Sigmoid colon (tissue), 4 donors: ENCODE measurements at regions not wholly inside any gene's neighbourhood (a gene's known extent, or its start where the extent isn't known, plus 50 kb on each side); places are given as distances from the start of the nearest gene placed in this dataset.
"Not testable (repeated sequence)": the region's sequence is repeated elsewhere in the genome, so short reads cannot be mapped to it uniquely, and the experiment has no call there.

ENCODE experiments used
- POLR2A ChIP-seq, 2 donors: fragments of 450-650 bp; IDR thresholded peaks; one replicate each; pipeline ENCODE4 v1.6.1; 2016; ENCODE audit warnings: antibody characterized with exemption in 2 of 2, mild to moderate bottlenecking in 2 of 2, moderate library complexity in 2 of 2
- POLR2AphosphoS5 ChIP-seq, 4 donors: sonication (generic); formaldehyde crosslinking; IDR thresholded peaks; one replicate each; pipeline ENCODE4 v1.6.1; 2017; ENCODE audit warnings: antibody characterized with exemption in 4 of 4
- TF ChIP-seq, protein P1 (sequence below), 4 experiments: fragments of 450-650 bp in 3 of 4; fragments of 200-600 bp in 1 of 4; IDR thresholded peaks; one replicate each; pipeline ENCODE4 v1.5.1; 2016 to 2019; ENCODE audit warnings: antibody characterized with exemption in 4 of 4, mild to moderate bottlenecking in 3 of 4, moderate library complexity in 2 of 4

DNA sequence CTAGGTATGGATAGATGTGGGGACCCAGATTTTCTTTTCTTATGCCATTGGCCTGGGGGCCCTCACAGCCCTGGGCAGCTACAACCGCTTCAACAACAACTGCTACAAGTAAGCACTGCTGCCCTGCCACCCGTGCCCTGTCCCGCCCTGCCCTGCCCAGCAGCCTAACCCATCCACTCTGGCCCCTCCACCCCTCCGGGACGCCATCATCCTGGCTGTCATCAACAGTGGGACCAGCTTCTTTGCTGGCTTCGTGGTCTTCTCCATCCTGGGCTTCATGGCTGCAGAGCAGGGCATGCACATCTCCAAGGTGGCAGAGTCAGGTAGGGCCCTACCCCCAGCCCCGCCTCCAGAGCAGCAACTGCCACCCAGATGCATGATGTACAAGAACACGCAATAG is 521.3 kb downstream of the TP53TG3F start:
- not testable (repeated sequence) for TF ChIP-seq POLR2AphosphoS5, POLR2A (IDR thresholded peaks at IDR 0.05)
- TF ChIP-seq, protein P1, sequence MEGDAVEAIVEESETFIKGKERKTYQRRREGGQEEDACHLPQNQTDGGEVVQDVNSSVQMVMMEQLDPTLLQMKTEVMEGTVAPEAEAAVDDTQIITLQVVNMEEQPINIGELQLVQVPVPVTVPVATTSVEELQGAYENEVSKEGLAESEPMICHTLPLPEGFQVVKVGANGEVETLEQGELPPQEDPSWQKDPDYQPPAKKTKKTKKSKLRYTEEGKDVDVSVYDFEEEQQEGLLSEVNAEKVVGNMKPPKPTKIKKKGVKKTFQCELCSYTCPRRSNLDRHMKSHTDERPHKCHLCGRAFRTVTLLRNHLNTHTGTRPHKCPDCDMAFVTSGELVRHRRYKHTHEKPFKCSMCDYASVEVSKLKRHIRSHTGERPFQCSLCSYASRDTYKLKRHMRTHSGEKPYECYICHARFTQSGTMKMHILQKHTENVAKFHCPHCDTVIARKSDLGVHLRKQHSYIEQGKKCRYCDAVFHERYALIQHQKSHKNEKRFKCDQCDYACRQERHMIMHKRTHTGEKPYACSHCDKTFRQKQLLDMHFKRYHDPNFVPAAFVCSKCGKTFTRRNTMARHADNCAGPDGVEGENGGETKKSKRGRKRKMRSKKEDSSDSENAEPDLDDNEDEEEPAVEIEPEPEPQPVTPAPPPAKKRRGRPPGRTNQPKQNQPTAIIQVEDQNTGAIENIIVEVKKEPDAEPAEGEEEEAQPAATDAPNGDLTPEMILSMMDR (IDR thresholded peaks at IDR 0.05): not testable (repeated sequence)
